ENCODE measurements at regions not wholly inside any gene's neighbourhood (a gene's known extent, or its start where the extent isn't known, plus 50 kb on each side); places are given as distances from the start of the nearest gene placed in this dataset.
"Not testable (repeated sequence)": the region's sequence is repeated elsewhere in the genome, so short reads cannot be mapped to it uniquely, and the experiment has no call there.

DNA sequence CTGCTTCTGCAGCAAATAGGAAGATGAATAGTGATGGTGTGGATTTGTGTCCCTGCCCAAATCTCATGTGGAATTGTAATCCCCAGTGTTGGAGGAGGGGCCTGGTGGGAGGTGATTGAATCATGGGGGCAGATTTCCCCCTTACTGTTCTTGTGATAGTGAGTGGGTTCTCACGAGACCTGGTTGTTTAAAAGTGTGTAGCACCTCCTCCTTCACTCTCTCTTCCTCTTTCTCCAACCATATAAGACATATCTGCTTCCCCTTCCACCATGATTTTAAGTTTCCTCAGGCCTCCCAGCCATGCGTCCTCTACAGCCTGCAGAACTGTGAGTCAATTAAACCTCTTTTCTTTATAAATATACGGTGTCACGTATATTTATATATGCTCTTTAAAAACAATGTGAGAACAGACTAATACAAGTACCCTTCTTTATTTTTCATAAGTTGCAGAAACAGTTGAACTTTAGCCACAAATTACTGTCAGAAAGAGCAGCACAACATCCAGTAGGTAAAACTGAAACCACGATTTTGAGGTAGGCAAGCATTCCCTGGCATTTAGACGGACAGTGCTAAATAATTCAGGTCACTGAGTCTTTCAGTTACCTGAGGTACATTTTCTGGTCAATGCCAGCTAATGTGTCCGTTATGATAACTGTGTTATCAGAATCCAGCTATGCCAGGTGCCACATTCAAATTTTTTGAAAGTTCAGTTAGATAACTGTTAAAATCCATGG lies 79.3 kb upstream of the SPEF2 start:
- H3K4me3 ChIP-seq (replicated peaks in 1 of 2; ENCODE audit: low read depth in 1 of 2, low read length in 2 of 2) = no peak overlapping the region
- H4K20me1 ChIP-seq (ENCODE audit: insufficient read depth) = no peaks in the 10 kb centered on the region
- H3K27me3 ChIP-seq (ENCODE audit: insufficient read depth, low read length) = no peaks in the 10 kb centered on the region; the same call in 1 of the 2 replicates
- 0 out of 2 replicates have a peak, but pooled peaks cover 5% of the 10 kb centered on the region for H3K9me2 ChIP-seq (ENCODE audit: insufficient read depth)
- H3K9ac ChIP-seq (ENCODE audit: low read length) = no peak overlapping the region
- intact Hi-C loops (cut with micrococcal nuclease) = no loop called here
- TF ChIP-seq EGR1 (IDR thresholded peaks at IDR 0.05; ENCODE audit: low read depth) (no peak), CEBPB (IDR thresholded peaks at IDR 0.05; ENCODE audit: low read depth) (no peak), RAD21 (IDR thresholded peaks at IDR 0.05; ENCODE audit: low read depth) (no peak)
- H3K27ac ChIP-seq (ENCODE audit: low read depth, low read length) = no peak overlapping the region
- ChIA-PET POLR2A (no interaction called here), RAD21 (ENCODE audit: low non-redundant PET in 1 of 2, low total read pairs in 2 of 2, uncharacterized antibody in 2 of 2, unreplicated experiment in 2 of 2) (no interaction called here), CTCF (no interaction called here)
- no peaks in the 10 kb centered on the region for H3K79me2 ChIP-seq (ENCODE audit: insufficient read depth, low read length)
- BruUV-seq (replicated peaks) = no TSS peak
- no peak for ATAC-seq
- H3K36me3 ChIP-seq (ENCODE audit: control insufficient read depth in 1 of 2, insufficient read depth in 2 of 2, low read length in 2 of 2) = no peaks in the 10 kb centered on the region
- no peak overlapping the region for H2AFZ ChIP-seq (ENCODE audit: low read depth, low read length, poor library complexity, severe bottlenecking)
- no peaks in the 10 kb centered on the region for H3K4me1 ChIP-seq (ENCODE audit: control insufficient read depth in 1 of 2, insufficient read depth in 2 of 2, low read length in 2 of 2)
- no peak overlapping the region for H3K4me2 ChIP-seq (ENCODE audit: low read length)
- no peak for DNase-seq (ENCODE audit: low read depth, low spot score)
- H3K9me3 ChIP-seq (ENCODE audit: control insufficient read depth in 1 of 2, insufficient read depth in 1 of 2, low read depth in 1 of 2, low read length in 2 of 2) = no peaks in the 10 kb centered on the region

DNA sequence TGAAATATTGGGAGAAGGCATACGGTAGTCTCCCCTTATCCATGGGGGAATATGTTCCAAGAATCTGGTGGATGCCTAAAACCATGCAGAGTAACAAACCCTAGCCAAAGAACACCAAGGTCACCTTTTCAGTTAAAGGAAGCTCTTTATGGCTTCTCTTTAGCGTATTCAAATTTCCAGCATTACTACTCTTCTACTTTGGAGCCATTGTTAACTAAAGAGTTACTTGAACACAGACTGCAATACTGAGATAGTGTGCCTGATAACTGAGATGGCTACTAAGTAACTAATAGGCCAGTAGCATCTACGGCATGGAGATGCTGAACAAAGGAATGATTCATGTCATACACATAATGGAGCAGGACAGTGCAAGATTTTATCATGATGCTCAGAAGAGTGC lies 84.5 kb upstream of the SPEF2 start:
- CTCF ChIA-PET = no interaction called here
- ATAC-seq = no peak
- H3K27me3 ChIP-seq (ENCODE audit: insufficient read depth, low read length) = no peaks in the 10 kb centered on the region; the same call in 1 of the 2 replicates

DNA sequence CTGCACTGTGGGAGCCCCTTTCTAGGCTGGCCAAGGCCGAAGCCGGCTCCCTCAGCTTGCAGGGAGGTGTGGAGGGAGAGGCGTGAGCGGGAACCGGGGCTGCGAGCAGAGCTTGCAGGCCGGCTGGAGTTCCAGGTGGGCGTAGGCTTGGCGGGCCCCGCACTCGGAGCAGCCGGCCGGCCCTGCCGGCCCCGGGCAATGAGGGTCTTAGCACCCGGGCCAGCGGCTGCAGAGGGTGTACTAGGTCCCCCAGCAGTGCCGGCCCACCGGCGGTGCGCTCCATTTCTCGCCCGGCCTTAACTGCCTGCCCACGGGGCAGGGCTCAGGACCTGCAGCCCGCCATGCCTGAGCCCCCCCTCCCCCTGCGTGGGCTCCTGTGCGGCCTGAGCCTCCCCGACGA lies 86.1 kb upstream of the SPEF2 start:
- H2AFZ ChIP-seq (ENCODE audit: low read depth, low read length, poor library complexity, severe bottlenecking); ATAC-seq; POLR2A ChIA-PET; DNase-seq (ENCODE audit: low read depth, low spot score); H3K4me1 ChIP-seq (ENCODE audit: control insufficient read depth in 1 of 2, insufficient read depth in 2 of 2, low read length in 2 of 2); H3K9me2 ChIP-seq (ENCODE audit: insufficient read depth); BruUV-seq (replicated peaks); CTCF ChIA-PET; H3K79me2 ChIP-seq (ENCODE audit: insufficient read depth, low read length); H3K36me3 ChIP-seq (ENCODE audit: control insufficient read depth in 1 of 2, insufficient read depth in 2 of 2, low read length in 2 of 2); H3K27ac ChIP-seq (ENCODE audit: low read depth, low read length); H3K9ac ChIP-seq (ENCODE audit: low read length); H3K4me2 ChIP-seq (ENCODE audit: low read length); intact Hi-C loops (cut with micrococcal nuclease); RAD21 ChIA-PET (ENCODE audit: low non-redundant PET in 1 of 2, low total read pairs in 2 of 2, uncharacterized antibody in 2 of 2, unreplicated experiment in 2 of 2); H3K27me3 ChIP-seq (ENCODE audit: insufficient read depth, low read length); H3K4me3 ChIP-seq (replicated peaks in 1 of 2; ENCODE audit: low read depth in 1 of 2, low read length in 2 of 2); H4K20me1 ChIP-seq (ENCODE audit: insufficient read depth); H3K9me3 ChIP-seq (ENCODE audit: control insufficient read depth in 1 of 2, insufficient read depth in 1 of 2, low read depth in 1 of 2, low read length in 2 of 2): not testable (repeated sequence)

More for the DNA sequence above, 84.5 kb upstream of the SPEF2 start:
- Histone ChIP-seq H3K9me2 (ENCODE audit: insufficient read depth) (0 out of 2 replicates have a peak, but pooled peaks cover 5% of the 10 kb centered on the region), H4K20me1 (ENCODE audit: insufficient read depth) (no peaks in the 10 kb centered on the region), H3K9ac (ENCODE audit: low read length) (no peak overlapping the region), H3K36me3 (ENCODE audit: control insufficient read depth in 1 of 2, insufficient read depth in 2 of 2, low read length in 2 of 2) (no peaks in the 10 kb centered on the region), H3K27ac (ENCODE audit: low read depth, low read length) (no peak overlapping the region), H2AFZ (ENCODE audit: low read depth, low read length, poor library complexity, severe bottlenecking) (no peak overlapping the region), H3K4me3 (replicated peaks in 1 of 2; ENCODE audit: low read depth in 1 of 2, low read length in 2 of 2) (no peak overlapping the region), H3K79me2 (ENCODE audit: insufficient read depth, low read length) (no peaks in the 10 kb centered on the region), H3K4me1 (ENCODE audit: control insufficient read depth in 1 of 2, insufficient read depth in 2 of 2, low read length in 2 of 2) (no peaks in the 10 kb centered on the region), H3K4me2 (ENCODE audit: low read length) (no peak overlapping the region), H3K9me3 (ENCODE audit: control insufficient read depth in 1 of 2, insufficient read depth in 1 of 2, low read depth in 1 of 2, low read length in 2 of 2) (no peaks in the 10 kb centered on the region)
- ChIA-PET POLR2A (no interaction called here), RAD21 (ENCODE audit: low non-redundant PET in 1 of 2, low total read pairs in 2 of 2, uncharacterized antibody in 2 of 2, unreplicated experiment in 2 of 2) (no interaction called here)
- no peak for DNase-seq (ENCODE audit: low read depth, low spot score)
- intact Hi-C loops (cut with micrococcal nuclease) = no loop called here
- BruUV-seq (replicated peaks) = no TSS peak
- TF ChIP-seq EZH2 (IDR thresholded peaks at IDR 0.05) = no peak
- TF ChIP-seq JUND (IDR thresholded peaks at IDR 0.05) = no peak
- TF ChIP-seq, protein P1, sequence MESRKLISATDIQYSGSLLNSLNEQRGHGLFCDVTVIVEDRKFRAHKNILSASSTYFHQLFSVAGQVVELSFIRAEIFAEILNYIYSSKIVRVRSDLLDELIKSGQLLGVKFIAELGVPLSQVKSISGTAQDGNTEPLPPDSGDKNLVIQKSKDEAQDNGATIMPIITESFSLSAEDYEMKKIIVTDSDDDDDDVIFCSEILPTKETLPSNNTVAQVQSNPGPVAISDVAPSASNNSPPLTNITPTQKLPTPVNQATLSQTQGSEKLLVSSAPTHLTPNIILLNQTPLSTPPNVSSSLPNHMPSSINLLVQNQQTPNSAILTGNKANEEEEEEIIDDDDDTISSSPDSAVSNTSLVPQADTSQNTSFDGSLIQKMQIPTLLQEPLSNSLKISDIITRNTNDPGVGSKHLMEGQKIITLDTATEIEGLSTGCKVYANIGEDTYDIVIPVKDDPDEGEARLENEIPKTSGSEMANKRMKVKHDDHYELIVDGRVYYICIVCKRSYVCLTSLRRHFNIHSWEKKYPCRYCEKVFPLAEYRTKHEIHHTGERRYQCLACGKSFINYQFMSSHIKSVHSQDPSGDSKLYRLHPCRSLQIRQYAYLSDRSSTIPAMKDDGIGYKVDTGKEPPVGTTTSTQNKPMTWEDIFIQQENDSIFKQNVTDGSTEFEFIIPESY (IDR thresholded peaks at IDR 0.05; ENCODE audit: extremely low read depth, insufficient replicate concordance, low read length) = no peak

All from HCT116 (cell line).